HG03460 (cell line): ENCODE measurements at regions not wholly inside any gene's neighbourhood (a gene's known extent, or its start where the extent isn't known, plus 50 kb on each side); places are given as distances from the start of the nearest gene placed in this dataset.

Experiments
- ATAC-seq: cut with Tn5 transposase; IDR thresholded peaks from one replicate; pipeline ENCODE4 v1.9.1; 2021; ENCODE audit not compliant: unreplicated experiment

- ATAC-seq: no peak
Observed at GRCh38 chr5:116389601-116390000, 185.0 kb downstream of the SEMA6A start.

GRCh38 chr5:116388564-116389258, 185.9 kb downstream of the SEMA6A start:
- ATAC-seq: no peak

- no peak for ATAC-seq
Observed at GRCh38 chr5:116387738-116388137, 186.9 kb downstream of the SEMA6A start.

GRCh38 chr5:116386633-116387032, 188.0 kb downstream of the SEMA6A start:
- ATAC-seq: no peak

- no peak for ATAC-seq
Observed at GRCh38 chr5:116382874-116383266, 191.8 kb downstream of the SEMA6A start.

- ATAC-seq: no peak
Observed at GRCh38 chr5:116382032-116382873, 192.4 kb downstream of the SEMA6A start.

- no peak for ATAC-seq
Observed at GRCh38 chr5:116381201-116381600, 193.4 kb downstream of the SEMA6A start.

GRCh38 chr5:116380621-116381020, 194.0 kb downstream of the SEMA6A start:
- no peak for ATAC-seq

- no peak for ATAC-seq
Observed at GRCh38 chr5:116379306-116379705, 195.3 kb downstream of the SEMA6A start.

GRCh38 chr5:116378777-116379121, 195.9 kb downstream of the SEMA6A start:
- ATAC-seq: no peak

GRCh38 chr5:116378007-116378776, 196.4 kb downstream of the SEMA6A start:
- ATAC-seq: no peak

GRCh38 chr5:116377276-116378006, 197.2 kb downstream of the SEMA6A start:
- no peak for ATAC-seq

- no peak for ATAC-seq
Observed at GRCh38 chr5:116375926-116376325, 198.7 kb downstream of the SEMA6A start.

- ATAC-seq: no peak
Observed at GRCh38 chr5:116374434-116374852, 200.2 kb downstream of the SEMA6A start.

- no peak for ATAC-seq
Observed at GRCh38 chr5:116372931-116373597, 201.6 kb downstream of the SEMA6A start.

- ATAC-seq: no peak
Observed at GRCh38 chr5:116371935-116372334, 202.7 kb downstream of the SEMA6A start.

- ATAC-seq: no peak
Observed at GRCh38 chr5:116371431-116371830, 203.2 kb downstream of the SEMA6A start.

GRCh38 chr5:116370886-116371285, 203.7 kb downstream of the SEMA6A start:
- no peak for ATAC-seq

GRCh38 chr5:116370149-116370548, 204.5 kb downstream of the SEMA6A start:
- no peak for ATAC-seq

GRCh38 chr5:116365006-116365496, 209.6 kb downstream of the SEMA6A start:
- peak; percentile 57 for ATAC-seq
